MM.1S (cell line): ENCODE measurements at regions not wholly inside any gene's neighbourhood (a gene's known extent, or its start where the extent isn't known, plus 50 kb on each side); places are given as distances from the start of the nearest gene placed in this dataset.

Experiments used
- CTCF ChIP-seq: fragments of 300-600 bp; sonication (generic); IDR thresholded peaks from 2 replicates; pipeline ENCODE4 v1.5.1; 2016; ENCODE audit warnings: antibody characterized with exemption, low read length, mixed read lengths
- EZH2 ChIP-seq: fragments of 300-600 bp; sonication (generic); optimal IDR thresholded peaks from 2 replicates; pipeline ENCODE3; 2017; ENCODE audit warnings: low read depth, mild to moderate bottlenecking, antibody characterized with exemption, low read length, mixed read lengths
- EZH2phosphoT487 ChIP-seq: fragments of 300-600 bp; sonication (generic); IDR thresholded peaks from 2 replicates; pipeline ENCODE4 v1.6.1; 2018; ENCODE audit warnings: antibody characterized with exemption, low read length

- TF ChIP-seq CTCF: no peak
- TF ChIP-seq EZH2: no peak
- no peak for TF ChIP-seq EZH2phosphoT487
Observed at GRCh38 chr11:112348480-112349029, 87.9 kb upstream of the PLET1 start.
